ENCODE measurements at regions not wholly inside any gene's neighbourhood (a gene's known extent, or its start where the extent isn't known, plus 50 kb on each side); places are given as distances from the start of the nearest gene placed in this dataset.

DNA sequence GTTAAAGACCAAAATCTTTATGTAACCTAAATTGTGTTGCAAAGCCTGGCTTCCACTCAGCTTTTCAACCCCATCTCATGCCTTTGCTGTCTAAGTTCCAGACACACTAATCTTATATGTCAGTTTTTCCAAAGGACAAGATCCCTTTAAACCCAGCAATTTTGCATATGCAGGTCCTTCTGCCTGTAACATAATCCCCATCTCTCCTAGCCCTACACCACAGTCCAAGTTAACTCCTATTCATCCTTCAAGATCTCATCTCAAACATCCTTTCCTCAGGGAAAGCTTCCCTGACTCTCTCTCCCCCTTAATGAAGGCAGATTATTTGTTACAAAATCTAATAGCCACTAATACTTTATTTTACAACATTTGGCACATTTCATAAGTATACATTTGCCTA is 366.3 kb downstream of the PLPP3 start:
- no peak for DNase-seq

DNA sequence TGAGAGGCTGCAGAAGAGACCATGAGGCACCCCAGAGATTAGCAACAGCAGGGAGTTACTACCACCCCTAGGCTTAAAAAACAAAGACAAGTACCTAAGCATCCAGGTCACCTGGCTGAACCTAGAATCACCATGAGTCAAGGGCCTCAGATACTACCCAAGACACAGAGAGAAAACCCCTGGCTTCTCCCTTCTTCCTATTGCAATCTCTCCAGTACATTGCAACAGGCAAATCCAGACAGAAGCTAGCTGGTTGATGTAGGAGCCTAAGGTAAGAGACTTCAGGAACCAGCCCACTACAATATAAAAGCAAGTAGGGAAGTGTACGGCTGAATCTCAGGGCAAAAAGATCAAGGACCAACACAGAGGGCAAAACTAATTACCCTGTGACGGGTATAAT is 367.2 kb downstream of the PLPP3 start:
- DNase-seq, result no peak

DNA sequence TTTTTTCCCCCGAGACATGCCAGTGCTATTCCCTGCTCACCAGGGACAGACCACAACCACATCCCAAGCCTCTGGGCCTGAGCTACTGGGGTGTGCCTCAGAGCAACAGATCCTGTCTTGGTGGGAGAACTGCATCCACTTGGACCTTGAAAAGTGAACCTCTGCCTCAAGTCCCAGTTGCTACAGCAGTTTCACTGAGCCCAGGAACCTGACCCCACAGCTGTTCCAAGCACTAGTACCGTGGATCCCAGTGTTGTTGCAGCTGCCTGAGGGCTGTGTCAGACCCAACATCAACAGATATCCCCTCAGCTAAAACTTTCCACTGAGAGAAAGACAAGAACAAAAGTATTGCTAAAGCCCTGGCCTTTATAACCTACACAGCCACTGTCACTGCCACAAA is 373.0 kb downstream of the PLPP3 start:
- DNase-seq, result no peak

DNA sequence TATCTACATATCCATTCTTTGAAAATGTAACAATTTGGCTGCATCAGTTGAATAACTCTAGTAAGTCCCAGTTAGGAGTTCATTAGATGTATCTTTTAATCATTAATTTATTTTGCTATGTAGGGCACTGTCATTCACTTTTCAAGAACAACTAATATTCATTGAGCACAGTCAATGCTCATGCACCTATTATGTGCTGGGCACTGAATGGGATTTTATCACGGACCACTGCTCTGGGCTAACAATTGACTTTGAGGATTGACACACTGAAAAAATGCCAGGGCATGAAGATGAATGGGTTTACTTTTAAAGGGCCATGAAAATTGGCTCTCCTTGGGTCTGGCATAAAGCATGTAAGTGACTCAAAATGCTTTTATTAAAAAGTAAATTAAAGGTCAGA is 375.2 kb downstream of the PLPP3 start:
- no peak for DNase-seq

DNA sequence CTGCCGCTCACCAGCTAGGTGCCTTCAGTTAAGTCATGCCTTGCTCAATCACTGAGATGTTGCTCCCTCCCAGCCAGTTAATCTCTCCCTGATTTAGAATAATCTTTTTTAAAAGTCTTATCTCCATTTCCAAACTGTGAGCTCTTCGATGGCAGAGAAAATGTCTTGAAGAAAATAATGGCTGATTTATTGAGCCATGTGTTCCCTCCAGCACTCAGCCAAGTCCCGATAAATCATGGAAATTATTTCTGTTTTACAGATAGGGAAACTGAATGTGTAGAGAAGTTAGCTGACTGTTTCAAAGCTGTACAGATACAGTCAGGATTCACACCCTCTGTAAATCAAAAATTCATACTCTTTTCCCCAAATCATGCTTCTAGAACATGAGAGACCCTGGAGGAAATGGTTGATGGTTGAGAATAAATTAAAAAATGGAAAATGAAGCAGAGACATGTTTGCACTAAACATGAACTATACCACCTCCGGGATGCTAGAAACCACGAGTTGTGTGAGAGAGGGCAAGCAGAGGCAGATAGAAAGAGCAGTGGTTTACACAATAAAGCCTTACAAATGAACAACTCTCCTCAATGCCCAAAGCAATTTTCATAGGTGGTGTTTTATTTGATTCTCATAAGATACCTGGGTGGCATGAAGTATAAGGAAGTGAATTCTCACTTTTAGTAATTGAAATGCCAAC is 376.4 kb downstream of the PLPP3 start:
- no peak for DNase-seq

DNA sequence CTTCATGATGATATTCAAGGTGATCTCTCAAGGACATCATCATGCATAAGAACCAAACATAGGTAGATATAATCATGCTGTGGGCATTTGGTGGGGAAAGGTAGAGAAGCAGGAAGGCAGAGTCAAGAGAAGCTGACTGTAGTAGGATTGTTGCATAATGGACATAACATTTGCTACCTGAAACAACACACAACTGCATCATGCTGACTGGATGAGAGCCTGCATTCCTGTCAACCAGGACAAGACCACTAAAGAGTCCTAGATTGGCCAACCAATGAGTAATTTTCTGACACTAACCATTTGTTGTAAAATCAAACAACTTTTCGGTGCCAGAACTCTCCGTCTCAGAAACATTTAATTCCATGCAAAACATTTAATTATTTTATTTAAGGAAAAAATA is 377.2 kb downstream of the PLPP3 start:
- no peak for DNase-seq

DNA sequence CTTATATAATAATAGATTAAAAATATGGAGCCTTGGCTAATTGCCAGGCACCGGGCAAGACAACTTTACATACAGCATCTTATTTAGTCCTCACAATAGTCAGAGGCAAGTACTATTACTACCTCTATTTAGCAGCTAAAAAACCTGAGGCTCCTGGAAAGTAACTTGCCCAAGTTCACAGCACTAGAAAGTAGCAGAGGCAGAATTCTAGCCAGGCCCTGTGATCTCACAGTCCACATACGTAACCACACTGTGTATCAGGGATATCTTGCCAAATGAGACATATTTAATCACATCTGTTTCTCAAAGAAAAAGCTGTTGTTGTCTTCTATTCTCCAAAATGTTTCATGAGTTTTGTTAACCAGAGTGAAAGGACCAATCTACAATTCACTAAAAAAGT is 378.5 kb downstream of the PLPP3 start:
- no peak for DNase-seq

DNA sequence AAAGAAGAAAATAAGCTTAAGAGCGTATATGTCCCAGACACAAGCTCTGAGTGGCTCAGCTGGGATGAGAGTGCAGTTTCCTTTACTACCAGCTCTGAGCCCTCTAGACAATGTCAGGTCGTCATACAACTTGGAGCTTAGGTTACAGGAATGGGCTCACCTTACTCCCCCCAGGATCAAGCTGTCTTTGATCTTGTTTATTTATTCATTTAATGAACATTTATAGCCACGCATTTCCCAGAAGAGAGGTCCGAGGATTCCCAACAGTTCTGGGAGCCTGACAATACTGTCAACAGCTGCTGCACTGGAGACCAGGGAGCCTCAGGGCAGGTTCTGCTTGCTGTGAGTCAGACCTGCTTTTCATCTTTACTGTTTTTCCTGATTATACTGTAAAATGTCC is 378.9 kb downstream of the PLPP3 start:
- DNase-seq, result no peak

DNA sequence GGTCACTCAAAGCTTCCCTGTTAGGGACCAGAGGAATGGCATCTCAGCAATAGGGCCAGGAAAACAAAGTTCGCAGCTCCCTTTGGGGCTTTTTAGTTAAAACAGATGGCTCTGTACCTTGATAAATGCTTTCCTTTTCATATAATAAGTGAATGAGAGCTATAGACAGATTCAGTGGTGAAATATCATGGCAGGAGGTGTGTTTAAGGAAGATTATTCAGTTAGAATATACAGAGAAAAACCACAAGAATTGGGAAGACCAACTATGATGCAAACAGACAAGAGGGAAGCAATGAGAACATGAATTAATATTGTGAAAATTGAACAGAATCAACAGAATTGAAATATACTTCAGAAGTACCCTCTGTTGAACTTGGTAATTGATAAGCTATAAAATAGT is 379.4 kb downstream of the PLPP3 start:
- DNase-seq, result no peak

DNA sequence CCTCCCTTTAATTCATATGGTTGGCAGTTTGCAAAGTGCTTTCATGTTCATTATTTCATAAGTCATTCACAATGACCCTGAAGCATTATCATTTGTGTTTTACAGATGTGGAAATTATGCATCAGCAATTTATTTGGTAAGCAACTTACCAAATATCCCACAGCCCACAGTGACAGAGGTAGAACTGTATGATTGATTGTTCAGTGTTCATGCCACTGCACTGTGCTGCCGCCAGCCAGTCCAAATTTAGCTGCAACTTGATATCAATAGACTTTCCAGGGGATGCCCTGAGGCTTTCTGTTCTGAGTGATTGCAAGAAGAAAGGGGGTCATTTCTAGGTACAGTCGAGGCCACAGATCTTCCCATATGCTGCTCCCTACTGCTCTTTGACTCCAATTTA is 380.3 kb downstream of the PLPP3 start:
- no peak for DNase-seq

DNA sequence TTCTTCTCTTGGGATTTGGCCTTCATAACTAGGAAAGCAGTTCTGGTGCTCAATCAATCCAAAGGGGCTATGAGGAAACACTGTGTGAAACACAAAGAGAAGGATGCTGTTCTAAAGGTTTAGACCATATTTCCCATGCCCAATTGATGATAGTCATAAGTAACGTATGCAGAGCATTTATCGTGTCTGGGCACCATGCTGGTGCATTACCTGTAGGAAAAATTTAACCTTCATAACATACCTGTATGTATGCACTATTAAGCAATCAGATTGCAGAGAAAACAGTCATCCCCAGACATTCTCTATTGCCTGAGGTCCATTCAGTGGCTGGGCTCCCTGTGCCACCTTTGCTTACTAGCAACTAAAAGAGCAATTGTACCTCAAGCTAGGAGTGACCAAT is 381.4 kb downstream of the PLPP3 start:
- DNase-seq, result no peak

DNA sequence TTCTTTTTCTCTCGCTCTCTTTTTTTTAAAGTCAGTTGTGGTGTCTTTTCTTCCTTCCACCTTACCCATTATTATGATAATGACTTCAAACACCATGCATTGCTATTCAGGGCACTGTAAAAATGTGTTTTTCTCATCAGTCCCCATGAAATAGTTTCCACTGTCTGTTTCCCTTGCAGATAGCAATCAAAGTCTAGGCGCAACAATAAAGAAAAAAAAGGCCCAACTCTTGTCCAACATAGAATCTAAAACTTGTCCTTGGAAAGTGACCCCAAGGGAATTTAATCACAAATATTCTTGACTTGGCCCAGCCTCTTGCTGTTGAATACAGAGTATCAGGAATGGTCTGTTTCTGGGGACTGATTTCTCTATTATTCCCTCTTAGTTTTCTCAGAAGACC is 382.5 kb downstream of the PLPP3 start:
- no peak for DNase-seq

DNA sequence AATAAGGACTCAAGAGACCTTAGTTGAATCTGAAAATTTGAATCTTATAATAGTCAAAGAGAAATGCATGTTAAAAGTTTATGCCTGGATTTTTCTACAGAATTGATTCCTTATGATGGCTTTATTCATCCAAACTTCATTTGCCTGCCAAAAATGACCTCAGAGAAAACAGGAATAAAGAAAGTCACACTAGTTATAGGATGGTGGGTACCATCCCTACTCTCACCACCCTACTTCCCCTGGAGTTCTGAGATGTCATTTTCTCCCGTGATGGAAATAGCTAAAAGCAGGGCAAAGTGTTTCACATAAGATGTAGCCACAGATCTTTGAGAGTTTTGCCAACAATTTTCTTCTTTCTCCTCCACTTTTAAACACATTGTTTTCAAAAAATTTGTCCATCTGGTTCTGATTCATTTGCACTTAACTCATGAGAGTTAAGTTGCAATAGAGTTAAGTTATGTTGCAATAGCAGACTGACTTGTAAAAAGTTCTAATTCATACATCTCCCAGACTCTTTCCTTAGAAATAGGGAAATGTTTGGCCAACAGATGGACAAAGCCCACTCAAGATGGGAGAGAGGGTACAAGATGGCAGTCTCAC is 384.6 kb downstream of the PLPP3 start:
- DNase-seq, result no peak

DNA sequence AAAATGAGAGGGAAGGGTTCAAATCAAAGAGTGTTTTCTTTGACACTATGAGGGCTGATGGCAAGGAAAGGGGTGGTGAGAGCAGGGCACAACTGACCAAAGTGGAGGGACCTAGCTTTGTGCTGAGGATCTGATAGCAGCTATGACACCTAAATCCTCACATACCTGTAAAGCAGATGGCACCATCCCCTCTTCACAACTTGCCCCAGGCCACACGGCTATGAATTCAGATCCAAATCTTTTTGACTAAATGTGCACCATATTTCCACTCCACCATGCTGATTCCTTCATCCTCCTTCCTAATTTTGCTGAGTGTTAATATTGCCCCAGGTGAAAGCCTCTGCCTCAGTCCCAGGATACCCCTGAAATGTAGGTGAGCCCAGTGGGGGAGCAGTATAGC is 385.7 kb downstream of the PLPP3 start:
- no peak for DNase-seq

DNA sequence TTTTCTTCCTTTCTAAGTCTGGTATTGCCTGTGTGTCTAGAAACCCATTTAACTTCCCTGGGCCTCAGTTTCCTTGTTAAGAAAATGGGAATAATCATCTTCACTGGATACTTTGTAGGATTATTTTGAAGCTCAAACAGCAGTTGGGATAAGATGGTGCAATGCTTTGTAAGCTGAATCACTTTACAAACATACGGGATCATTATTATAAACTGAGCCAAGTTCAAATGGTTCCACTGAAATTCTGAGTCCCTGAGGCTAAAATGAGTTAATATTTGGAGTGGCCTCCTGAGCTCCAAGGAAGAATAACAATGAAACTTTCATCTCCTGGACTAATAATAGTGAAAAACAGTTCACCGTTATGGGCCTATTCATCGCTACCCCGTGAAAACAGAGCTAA is 388.0 kb downstream of the PLPP3 start:
- no peak for DNase-seq

DNA sequence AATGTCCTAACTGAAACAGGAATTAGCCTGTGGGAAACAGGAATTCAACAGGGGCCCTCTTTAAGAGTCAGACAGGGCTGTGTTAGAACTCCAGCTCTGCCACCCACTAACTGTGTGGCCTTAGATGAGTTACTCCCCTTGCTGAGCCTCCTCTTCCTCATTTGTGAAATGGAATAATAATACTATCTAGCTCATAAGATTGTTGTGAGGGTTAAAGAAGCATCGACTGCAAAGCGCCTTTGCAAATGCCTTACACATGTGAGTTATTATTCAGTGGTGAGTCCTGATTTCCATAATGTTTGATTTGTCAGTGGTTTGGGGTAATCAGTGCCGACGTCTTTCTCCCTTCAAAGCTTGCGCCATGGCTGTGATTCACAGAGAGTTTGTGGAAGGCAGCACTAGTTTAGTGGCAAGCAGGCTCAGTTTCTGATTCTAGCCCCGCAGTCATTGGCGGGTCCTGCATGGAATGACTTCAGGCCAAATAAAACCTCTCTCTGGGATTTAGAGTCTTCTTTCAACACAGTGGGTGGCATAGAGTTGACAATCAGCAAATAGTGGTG is 388.5 kb downstream of the PLPP3 start:
- no peak for DNase-seq

DNA sequence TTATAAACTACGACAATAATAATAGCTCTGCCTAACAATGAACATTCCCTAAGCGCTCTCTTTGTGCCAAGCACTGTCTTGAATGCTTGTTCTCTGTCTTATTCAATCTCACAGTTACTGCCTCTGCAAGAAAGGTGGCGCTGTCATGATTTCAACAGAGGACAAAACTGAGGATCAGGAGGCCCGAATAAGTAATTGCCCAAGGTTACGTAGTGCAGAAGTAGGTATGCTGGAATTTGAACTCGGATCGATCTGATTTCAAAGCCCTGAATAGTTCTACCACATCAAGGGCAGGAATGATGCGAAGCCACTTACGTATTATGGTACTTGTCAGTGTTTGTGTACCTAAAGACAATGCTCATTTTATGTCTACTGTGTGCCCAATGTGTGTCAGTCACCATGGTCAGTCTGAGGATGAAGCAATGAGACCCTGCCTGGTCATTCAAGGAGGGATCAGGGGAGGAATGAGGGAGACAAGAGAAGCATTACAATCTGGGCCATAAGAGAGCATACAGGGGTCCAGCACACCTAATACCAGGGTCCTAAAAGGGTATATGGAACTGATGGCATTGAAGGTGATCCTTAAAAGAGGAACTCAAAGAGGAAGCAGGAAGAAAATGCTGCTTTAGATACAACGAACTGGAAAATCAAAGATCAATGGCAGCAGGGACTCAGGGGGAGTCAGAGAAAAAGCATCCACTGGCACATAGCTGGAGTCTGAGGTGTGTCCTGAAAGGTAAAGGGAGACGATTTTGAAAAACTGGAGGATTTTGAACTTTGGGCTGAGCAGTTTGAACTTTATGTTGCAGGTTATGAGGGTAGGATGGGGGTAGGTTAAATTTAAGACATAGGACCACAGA is 389.2 kb downstream of the PLPP3 start:
- no peak for DNase-seq

DNA sequence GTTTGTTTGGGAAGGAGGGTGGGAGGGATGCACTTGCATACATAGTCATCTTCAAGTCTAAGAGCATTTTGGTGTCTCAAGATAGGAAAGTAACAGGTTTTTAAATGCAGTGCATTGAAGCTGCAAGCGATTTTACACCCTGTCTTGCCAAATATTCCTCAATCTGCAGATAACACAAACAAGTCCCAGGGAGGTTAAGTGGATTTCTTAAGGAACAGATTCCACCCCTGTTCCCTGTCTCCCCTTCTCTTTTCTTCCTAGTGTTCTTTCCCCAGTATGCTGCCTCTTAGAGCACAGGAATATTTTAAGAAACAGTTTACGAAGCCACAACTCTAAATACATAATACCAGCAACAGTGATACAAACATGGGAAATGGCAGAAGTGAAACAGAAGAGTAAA is 389.9 kb downstream of the PLPP3 start:
- no peak for DNase-seq

DNA sequence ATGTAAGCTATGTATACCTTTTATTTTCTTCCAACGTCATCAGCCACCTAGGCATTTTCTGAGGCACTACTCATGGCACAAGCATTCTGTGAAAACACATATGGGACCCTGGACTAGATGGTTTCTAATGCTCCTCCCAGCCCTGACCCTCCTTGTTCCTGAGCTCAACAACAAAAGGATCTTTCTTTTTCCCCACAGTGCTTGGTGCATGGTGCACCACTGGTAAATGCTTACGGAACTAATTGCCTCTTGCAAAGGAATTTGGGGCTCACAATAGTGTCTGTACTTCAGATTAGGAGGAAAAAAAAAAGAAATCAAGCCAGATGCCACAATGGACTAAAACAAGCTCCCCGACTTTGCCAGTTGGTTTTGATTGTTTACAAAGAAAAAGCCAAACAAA is 390.5 kb downstream of the PLPP3 start:
- DNase-seq, result no peak

DNA sequence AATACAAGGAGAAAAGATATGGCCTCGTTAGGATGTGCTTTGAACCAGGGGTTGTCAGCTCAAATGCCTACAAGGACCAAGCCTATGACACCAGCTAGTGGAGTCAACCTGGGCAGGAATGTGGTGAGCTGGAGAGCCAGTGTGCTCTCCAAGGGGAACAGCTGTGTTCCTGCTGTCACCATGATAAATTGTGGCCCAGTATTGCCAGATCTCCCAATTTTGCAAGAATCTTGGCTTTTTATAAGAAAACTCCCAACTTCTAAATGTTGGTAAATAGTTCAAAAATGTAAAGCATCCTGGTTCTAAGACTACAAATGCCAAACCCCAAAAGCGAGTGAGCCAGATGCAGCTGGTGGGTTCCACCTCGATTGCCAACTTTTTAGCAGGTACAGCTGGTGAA is 391.1 kb downstream of the PLPP3 start:
- DNase-seq, result no peak

DNA sequence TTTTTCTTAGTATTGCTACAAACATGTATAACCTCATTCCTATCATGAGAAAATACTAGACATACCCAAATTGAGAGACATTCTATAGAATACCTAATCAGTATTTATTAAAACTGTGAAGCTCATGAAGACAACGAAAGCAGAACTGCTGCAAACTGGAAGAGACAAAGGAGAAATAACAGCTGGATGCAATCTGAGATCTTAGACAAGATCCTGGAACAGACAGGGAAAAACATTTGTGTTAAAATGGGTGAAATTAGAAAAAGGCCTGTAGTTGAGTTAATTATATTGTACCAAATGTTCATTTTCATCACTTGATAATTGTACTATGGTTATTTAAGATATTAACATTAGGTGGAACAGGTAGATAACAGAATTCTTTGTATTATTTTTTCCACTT is 392.0 kb downstream of the PLPP3 start:
- DNase-seq, result no peak

DNA sequence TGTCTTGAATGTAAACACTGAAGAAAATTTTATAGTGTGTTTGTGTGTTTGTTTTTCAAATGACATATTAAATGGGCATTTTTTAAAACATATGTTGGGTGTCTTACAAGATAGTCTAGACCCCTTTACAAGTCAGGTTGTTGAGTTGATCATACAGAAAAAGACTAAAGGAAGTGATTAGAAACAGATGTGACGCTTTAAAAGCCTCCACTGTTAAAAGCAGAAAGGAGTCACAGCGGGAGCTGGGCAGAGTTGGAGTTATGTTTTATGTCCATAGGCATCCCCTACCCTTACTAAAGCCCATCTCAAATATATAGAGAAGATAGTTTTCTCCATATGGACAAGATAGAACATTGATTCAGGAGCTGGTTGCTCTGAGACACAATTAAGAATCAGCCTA is 393.9 kb downstream of the PLPP3 start:
- DNase-seq, result no peak

DNA sequence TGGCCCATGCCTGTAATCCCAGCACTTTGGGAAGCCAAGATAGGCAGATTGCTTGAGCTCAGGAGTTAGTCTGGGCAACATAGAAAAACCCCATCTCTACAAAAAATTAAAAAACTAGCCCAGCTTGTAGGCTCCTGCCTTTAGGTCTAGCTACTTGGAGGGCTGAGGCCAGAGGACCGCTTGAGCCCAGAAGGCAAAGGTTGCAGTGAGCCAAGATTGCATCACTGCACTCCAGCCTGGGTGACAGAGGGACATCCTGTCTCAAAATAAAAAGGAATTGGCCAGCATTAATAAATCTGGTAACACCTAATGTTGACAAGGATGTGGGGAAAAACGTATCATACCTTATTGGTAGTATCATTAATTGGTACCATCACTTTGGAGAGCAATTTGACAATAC is 396.2 kb downstream of the PLPP3 start:
- no peak for DNase-seq
